ENCODE measurements at regions not wholly inside any gene's neighbourhood (a gene's known extent, or its start where the extent isn't known, plus 50 kb on each side); places are given as distances from the start of the nearest gene placed in this dataset.

DNA sequence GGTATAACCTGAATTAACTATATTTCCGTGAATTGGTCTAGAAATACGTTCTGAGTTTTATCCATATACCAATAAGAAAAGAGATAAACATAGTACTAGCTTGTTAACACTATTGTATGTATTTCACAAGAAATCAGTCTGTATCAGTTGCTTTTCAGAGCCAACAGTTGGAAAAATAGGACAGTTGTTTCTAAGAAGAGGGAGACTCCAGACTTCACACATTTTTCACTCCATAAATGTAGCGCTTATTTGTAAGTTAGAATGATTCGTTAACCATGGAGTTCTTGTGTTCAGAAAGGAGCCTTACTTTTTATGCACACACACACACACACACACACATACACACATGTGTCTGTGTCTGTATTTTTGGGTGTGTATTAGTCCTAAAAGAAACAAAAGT, 376.7 kb upstream of the SMIM31 start:
- TF ChIP-seq, protein P1, sequence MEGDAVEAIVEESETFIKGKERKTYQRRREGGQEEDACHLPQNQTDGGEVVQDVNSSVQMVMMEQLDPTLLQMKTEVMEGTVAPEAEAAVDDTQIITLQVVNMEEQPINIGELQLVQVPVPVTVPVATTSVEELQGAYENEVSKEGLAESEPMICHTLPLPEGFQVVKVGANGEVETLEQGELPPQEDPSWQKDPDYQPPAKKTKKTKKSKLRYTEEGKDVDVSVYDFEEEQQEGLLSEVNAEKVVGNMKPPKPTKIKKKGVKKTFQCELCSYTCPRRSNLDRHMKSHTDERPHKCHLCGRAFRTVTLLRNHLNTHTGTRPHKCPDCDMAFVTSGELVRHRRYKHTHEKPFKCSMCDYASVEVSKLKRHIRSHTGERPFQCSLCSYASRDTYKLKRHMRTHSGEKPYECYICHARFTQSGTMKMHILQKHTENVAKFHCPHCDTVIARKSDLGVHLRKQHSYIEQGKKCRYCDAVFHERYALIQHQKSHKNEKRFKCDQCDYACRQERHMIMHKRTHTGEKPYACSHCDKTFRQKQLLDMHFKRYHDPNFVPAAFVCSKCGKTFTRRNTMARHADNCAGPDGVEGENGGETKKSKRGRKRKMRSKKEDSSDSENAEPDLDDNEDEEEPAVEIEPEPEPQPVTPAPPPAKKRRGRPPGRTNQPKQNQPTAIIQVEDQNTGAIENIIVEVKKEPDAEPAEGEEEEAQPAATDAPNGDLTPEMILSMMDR (conservative IDR thresholded peaks at IDR 0.05; ENCODE audit: low read length) = no peak
- TF ChIP-seq EZH2phosphoT487 (IDR thresholded peaks at IDR 0.05; ENCODE audit: borderline replicate concordance, low read depth, low read length) = no peak

Measured in OCI-LY7 (cell line).